ENCODE measurements at regions not wholly inside any gene's neighbourhood (a gene's known extent, or its start where the extent isn't known, plus 50 kb on each side); places are given as distances from the start of the nearest gene placed in this dataset.

DNA sequence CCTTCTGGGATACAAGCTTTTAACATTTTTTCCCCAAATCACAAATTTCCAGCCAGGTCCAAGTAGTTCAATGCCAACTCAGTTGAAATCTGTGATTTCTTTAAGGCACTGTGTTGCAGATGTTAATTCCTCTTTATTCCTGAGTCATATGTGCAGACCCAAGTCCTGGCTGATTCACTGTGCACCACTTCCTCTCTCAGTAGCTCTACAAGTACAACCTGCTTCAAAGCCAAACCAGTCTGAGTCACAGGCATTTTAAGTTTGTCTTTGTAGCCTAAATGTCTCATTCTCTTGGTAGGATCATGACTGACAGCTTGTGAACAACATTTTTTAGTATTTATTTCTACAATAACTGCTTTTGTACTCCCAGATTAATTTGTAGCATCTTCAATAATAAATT lies 165.6 kb upstream of the S100G start:
- TF ChIP-seq, protein P1, sequence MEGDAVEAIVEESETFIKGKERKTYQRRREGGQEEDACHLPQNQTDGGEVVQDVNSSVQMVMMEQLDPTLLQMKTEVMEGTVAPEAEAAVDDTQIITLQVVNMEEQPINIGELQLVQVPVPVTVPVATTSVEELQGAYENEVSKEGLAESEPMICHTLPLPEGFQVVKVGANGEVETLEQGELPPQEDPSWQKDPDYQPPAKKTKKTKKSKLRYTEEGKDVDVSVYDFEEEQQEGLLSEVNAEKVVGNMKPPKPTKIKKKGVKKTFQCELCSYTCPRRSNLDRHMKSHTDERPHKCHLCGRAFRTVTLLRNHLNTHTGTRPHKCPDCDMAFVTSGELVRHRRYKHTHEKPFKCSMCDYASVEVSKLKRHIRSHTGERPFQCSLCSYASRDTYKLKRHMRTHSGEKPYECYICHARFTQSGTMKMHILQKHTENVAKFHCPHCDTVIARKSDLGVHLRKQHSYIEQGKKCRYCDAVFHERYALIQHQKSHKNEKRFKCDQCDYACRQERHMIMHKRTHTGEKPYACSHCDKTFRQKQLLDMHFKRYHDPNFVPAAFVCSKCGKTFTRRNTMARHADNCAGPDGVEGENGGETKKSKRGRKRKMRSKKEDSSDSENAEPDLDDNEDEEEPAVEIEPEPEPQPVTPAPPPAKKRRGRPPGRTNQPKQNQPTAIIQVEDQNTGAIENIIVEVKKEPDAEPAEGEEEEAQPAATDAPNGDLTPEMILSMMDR (IDR thresholded peaks at IDR 0.05), result no peak
- TF ChIP-seq POLR2A (IDR thresholded peaks at IDR 0.05; ENCODE audit: low read depth), result no peak
- no peak for TF ChIP-seq POLR2AphosphoS5 (IDR thresholded peaks at IDR 0.05)
- Histone ChIP-seq H3K4me1 (no peaks in the 10 kb centered on the region), H3K27ac (replicated peaks in 1 of 4) (no peak overlapping the region), H3K4me3 (no peak overlapping the region), H3K36me3 (no peaks in the 10 kb centered on the region), H3K9me3 (no peaks in the 10 kb centered on the region), H3K27me3 (no peaks in the 10 kb centered on the region)
- no peak for DNase-seq (ENCODE audit: extremely low spot score)
- intact Hi-C loops (cut with DNase I), result no loop called here

DNA sequence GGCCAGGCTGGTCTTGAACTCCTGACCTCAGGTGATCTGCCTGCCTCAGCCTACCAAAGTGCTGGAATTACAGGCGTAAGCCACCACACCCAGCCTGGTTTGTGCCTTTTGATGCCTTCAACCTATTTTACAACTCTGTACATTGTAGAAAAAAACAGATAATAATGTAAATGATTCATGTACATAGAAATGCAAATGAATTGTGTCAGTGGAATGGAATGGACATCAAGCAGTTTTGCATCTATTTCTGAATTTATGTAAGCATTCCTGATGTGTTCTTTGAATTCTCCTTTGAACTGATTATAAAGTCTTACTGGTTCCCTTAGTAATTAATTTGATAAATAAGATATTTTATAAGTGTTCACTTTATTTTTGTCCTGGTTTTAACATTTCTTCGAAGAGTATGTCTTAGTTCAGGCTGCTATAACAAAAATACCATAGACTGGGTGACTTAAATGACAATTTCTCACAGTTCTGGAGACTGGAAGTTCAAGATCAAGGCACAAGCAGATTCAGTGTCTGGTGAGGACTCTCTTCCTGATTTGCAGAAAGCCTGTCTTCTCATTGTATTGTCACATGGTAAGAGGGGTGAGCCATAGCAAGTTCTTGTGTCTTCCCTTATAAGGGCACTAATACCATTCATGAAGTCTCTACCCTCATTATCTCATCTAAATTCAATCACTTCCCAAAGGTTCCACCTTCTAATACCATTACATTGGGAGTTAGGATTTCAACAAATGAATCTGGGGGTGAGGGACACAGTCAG lies 162.2 kb upstream of the S100G start:
- Histone ChIP-seq H3K27me3 (no peaks in the 10 kb centered on the region), H3K4me1 (no peaks in the 10 kb centered on the region), H3K36me3 (no peaks in the 10 kb centered on the region), H3K9me3 (no peaks in the 10 kb centered on the region), H3K4me3 (no peak overlapping the region), H3K27ac (replicated peaks in 1 of 4) (no peak overlapping the region)
- intact Hi-C loops (cut with DNase I), result no loop called here
- DNase-seq (ENCODE audit: extremely low spot score), result no peak
- TF ChIP-seq EP300 (IDR thresholded peaks at IDR 0.05) (no peak), POLR2A (IDR thresholded peaks at IDR 0.05; ENCODE audit: low read depth) (no peak), POLR2AphosphoS5 (IDR thresholded peaks at IDR 0.05) (no peak)
- TF ChIP-seq, protein P1 (IDR thresholded peaks at IDR 0.05), result no peak
- WGBS, result 87% methylated on average over 2 of the region's 2 CpGs

- Histone ChIP-seq H3K4me1 (no peaks in the 10 kb centered on the region), H3K9me3 (no peaks in the 10 kb centered on the region), H3K36me3 (no peaks in the 10 kb centered on the region), H3K4me3 (no peak overlapping the region), H3K27me3 (no peaks in the 10 kb centered on the region), H3K27ac (replicated peaks in 1 of 4) (no peak overlapping the region)
- TF ChIP-seq POLR2AphosphoS5 (IDR thresholded peaks at IDR 0.05) (no peak), POLR2A (IDR thresholded peaks at IDR 0.05; ENCODE audit: low read depth) (no peak), EP300 (IDR thresholded peaks at IDR 0.05) (no peak)
- TF ChIP-seq, protein P1 (IDR thresholded peaks at IDR 0.05), result no peak
- DNase-seq (ENCODE audit: extremely low spot score), result no peak
- intact Hi-C loops (cut with DNase I), result no loop called here
- WGBS, result 85% methylated on average over 3 of the region's 3 CpGs
Measured at GRCh38 chrX:16488959-16489358, 161.0 kb upstream of the S100G start.

- Histone ChIP-seq H3K4me3 (no peak overlapping the region), H3K27ac (replicated peaks in 1 of 4) (no peak overlapping the region), H3K27me3 (no peaks in the 10 kb centered on the region), H3K9me3 (no peaks in the 10 kb centered on the region), H3K4me1 (no peaks in the 10 kb centered on the region), H3K36me3 (no peaks in the 10 kb centered on the region)
- intact Hi-C loops (cut with DNase I), result no loop called here
- DNase-seq (ENCODE audit: extremely low spot score), result no peak
- TF ChIP-seq EP300 (IDR thresholded peaks at IDR 0.05) (no peak), POLR2A (IDR thresholded peaks at IDR 0.05; ENCODE audit: low read depth) (no peak), POLR2AphosphoS5 (IDR thresholded peaks at IDR 0.05) (no peak)
- TF ChIP-seq, protein P1 (IDR thresholded peaks at IDR 0.05), result no peak
- WGBS, result 70% methylated on average over 1 of the region's 1 CpG
Measured at GRCh38 chrX:16491461-16491860, 158.5 kb upstream of the S100G start.

GRCh38 chrX:16496175-16496574 lies 153.8 kb upstream of the S100G start:
- WGBS, result 79% methylated on average over 3 of the region's 3 CpGs

More at GRCh38 chrX:16496175-16496574, 153.8 kb upstream of the S100G start:
- Histone ChIP-seq H3K27ac (replicated peaks in 1 of 4) (no peak overlapping the region), H3K4me3 (no peak overlapping the region), H3K4me1 (no peaks in the 10 kb centered on the region), H3K9me3 (no peaks in the 10 kb centered on the region), H3K36me3 (no peaks in the 10 kb centered on the region), H3K27me3 (no peaks in the 10 kb centered on the region)
- intact Hi-C loops (cut with DNase I), result no loop called here
- TF ChIP-seq POLR2A (IDR thresholded peaks at IDR 0.05; ENCODE audit: low read depth) (no peak), EP300 (IDR thresholded peaks at IDR 0.05) (no peak), POLR2AphosphoS5 (IDR thresholded peaks at IDR 0.05) (no peak)
- TF ChIP-seq, protein P1 (IDR thresholded peaks at IDR 0.05), result no peak
- DNase-seq (ENCODE audit: extremely low spot score), result no peak
